K562 (cell line): ENCODE measurements at regions not wholly inside any gene's neighbourhood (a gene's known extent, or its start where the extent isn't known, plus 50 kb on each side); places are given as distances from the start of the nearest gene placed in this dataset.

Source experiments
- CAMTA2 ChIP-seq: fragments of 250-450 bp; sonication (Bioruptor Pico); conservative IDR thresholded peaks from 2 replicates; pipeline ENCODE4 v1.5.1; 2022
- FIP1L1 ChIP-seq: fragments of 200-400 bp; formaldehyde crosslinking; IDR thresholded peaks from 2 replicates; pipeline ENCODE4 v1.6.1; 2018; ENCODE audit warnings: mild to moderate bottlenecking, low read depth, low read length; ENCODE audit not compliant: poor library complexity, severe bottlenecking
- NCOA2 ChIP-seq, 2 experiments: fragments of 450-650 bp; IDR thresholded peaks; 2 replicates each; pipeline ENCODE4 v1.6.1; 2018; ENCODE audit warnings: mild to moderate bottlenecking in 2 of 2, moderate library complexity in 1 of 2; ENCODE audit not compliant: partially characterized antibody in 2 of 2
- ZNF431 ChIP-seq: sonication (generic); formaldehyde crosslinking; IDR thresholded peaks from 2 replicates; pipeline ENCODE4 v1.8.0; 2022; ENCODE audit warnings: mild to moderate bottlenecking, missing genetic modification reagents
- ZSCAN29 ChIP-seq: fragments of 450-650 bp; IDR thresholded peaks from 2 replicates; pipeline ENCODE4 v1.6.1; 2017
- TF ChIP-seq, protein P1 (sequence below), 2 experiments: fragments of 200-800 bp in 1 of 2; sonication (Bioruptor generic) in 1 of 2; sonication (generic) in 1 of 2; formaldehyde crosslinking in 1 of 2; IDR thresholded peaks in 1 of 2; conservative IDR thresholded peaks in 1 of 2; 2 replicates each; pipeline versions ENCODE4 v1.5.0 to v1.6.1; 2016 to 2020; ENCODE audit warnings: missing compliant biosample characterization in 1 of 2, missing genetic modification characterization in 1 of 2, missing genetic modification reagents in 1 of 2

GRCh38 chr12:4001841-4002240 is 128.6 kb upstream of the PARP11 start:
- no peak for TF ChIP-seq FIP1L1
- TF ChIP-seq CAMTA2 (CRISPR knock-in tag), result no peak
- no peak for TF ChIP-seq NCOA2 (IDR thresholded peaks at IDR 0.05; ENCODE audit: partially characterized antibody in 2 of 2)
- no peak for TF ChIP-seq ZNF431 (CRISPR knock-in tag)
- no peak for TF ChIP-seq ZSCAN29
- TF ChIP-seq, protein P1, sequence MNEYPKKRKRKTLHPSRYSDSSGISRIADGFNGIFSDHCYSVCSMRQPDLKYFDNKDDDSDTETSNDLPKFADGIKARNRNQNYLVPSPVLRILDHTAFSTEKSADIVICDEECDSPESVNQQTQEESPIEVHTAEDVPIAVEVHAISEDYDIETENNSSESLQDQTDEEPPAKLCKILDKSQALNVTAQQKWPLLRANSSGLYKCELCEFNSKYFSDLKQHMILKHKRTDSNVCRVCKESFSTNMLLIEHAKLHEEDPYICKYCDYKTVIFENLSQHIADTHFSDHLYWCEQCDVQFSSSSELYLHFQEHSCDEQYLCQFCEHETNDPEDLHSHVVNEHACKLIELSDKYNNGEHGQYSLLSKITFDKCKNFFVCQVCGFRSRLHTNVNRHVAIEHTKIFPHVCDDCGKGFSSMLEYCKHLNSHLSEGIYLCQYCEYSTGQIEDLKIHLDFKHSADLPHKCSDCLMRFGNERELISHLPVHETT (CRISPR knock-in tag; conservative IDR thresholded peaks at IDR 0.05 in 1 of 2, IDR thresholded peaks at IDR 0.05 in 1 of 2), result no peak
